ACC112 (cell line): ENCODE measurements at regions not wholly inside any gene's neighbourhood (a gene's known extent, or its start where the extent isn't known, plus 50 kb on each side); places are given as distances from the start of the nearest gene placed in this dataset.
"Not testable (repeated sequence)": the region's sequence is repeated elsewhere in the genome, so short reads cannot be mapped to it uniquely, and the experiment has no call there.

Experiments
- H2AFZ ChIP-seq: fragments of 200-600 bp; sonication (generic); one replicate; pipeline ENCODE4 v1.6.0; 2017; ENCODE audit warnings: antibody characterized with exemption, low read length; ENCODE audit not compliant: unreplicated experiment
- H3K27ac ChIP-seq: fragments of 200-600 bp; sonication (generic); 2 replicates; pipeline ENCODE4 v1.5.1; 2014; ENCODE audit warnings: low read depth, mild to moderate bottlenecking, antibody characterized with exemption, low read length, moderate library complexity
- H3K27me3 ChIP-seq: fragments of 200-600 bp; sonication (generic); 2 replicates; pipeline ENCODE4 v1.6.1; 2014; ENCODE audit warnings: mild to moderate bottlenecking, antibody characterized with exemption, low read length, moderate library complexity, mixed read lengths; ENCODE audit not compliant: insufficient read depth
- H3K36me3 ChIP-seq: fragments of 200-600 bp; sonication (generic); 2 replicates; pipeline ENCODE4 v1.6.1; 2016; ENCODE audit warnings: mild to moderate bottlenecking, antibody characterized with exemption, low read length, moderate library complexity, mixed read lengths; ENCODE audit not compliant: insufficient read depth
- H3K4me1 ChIP-seq: fragments of 200-600 bp; sonication (generic); one replicate; pipeline ENCODE4 v1.6.1; 2016; ENCODE audit warnings: low read length, mixed read lengths; ENCODE audit not compliant: insufficient read depth, unreplicated experiment, control insufficient read depth
- H3K4me3 ChIP-seq: fragments of 200-600 bp; sonication (generic); 2 replicates; pipeline ENCODE4 v1.5.1; 2014; ENCODE audit warnings: mild to moderate bottlenecking, low read depth, low read length
- H3K79me2 ChIP-seq: fragments of 200-600 bp; sonication (generic); one replicate; pipeline ENCODE4 v1.6.0; 2016; ENCODE audit warnings: low read length; ENCODE audit not compliant: control insufficient read depth, unreplicated experiment, insufficient read depth

DNA sequence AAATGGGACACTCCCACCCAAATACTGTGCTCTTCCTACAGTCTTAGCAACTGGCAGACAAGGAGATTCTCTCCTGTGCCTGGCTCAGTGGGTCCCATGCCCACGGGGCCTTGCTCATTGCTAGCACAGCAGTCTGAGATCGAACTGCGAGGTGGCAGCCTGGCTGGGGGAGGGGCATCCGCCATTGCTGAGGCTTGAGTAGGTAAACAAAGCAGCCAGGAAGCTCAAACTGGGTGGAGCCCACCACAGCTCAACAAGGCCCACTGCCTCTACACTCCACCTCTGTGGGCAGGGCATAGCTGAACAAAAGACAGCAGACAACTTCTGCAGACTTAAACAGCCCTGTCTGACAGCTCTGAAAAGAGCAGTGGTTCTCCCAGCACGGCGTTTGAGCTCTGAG, 174.8 kb downstream of the COL12A1 start:
- H3K36me3 ChIP-seq, H3K27me3 ChIP-seq, H2AFZ ChIP-seq, H3K79me2 ChIP-seq, H3K4me3 ChIP-seq, H3K4me1 ChIP-seq, H3K27ac ChIP-seq: not testable (repeated sequence)

DNA sequence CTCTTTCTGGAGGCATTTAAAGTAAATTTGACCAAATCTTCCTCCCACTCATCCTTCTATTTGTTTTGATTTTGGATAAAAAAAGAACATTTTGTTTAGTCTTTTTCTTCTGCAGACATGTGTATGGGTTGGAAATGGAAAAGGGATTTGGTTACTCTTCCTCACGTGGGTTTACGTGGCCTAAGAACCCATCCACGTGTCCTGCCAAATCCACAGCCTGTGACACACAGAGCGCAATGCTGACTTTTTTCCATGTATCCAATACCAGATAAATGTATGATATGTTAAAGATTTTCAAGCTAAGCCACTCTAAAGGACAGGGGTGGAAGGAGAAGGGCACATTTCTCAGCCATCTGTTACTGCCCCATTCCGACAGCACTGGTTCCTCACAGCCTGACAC, 176.5 kb downstream of the COL12A1 start:
- Histone ChIP-seq H2AFZ (no peak overlapping the region), H3K27me3 (no peaks in the 10 kb centered on the region), H3K4me3 (no peak overlapping the region), H3K4me1 (peaks cover 9% of the 10 kb centered on the region), H3K27ac (no peak overlapping the region), H3K79me2 (no peaks in the 10 kb centered on the region), H3K36me3 (no peaks in the 10 kb centered on the region)

DNA sequence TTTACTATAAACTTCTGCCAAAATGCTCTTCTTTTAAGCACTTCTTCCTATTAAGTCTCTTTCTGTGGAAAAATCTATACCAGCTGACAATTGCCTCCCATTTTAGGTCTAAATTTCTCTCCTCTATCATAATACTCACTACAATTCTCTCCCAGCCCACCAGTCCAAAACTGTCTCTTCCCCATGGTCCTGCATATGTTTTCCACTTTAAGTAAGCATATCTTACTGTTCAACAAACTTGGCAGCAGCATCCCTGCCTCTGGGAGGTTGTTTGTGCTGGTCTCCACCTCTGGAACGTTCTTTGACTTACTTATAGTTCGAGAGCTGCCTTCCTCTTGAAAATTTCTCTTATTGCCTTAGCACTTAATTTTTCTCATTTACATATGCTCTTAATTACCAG, 180.5 kb downstream of the COL12A1 start:
- Histone ChIP-seq H3K79me2 (no peaks in the 10 kb centered on the region), H3K4me3 (no peak overlapping the region), H3K27me3 (no peaks in the 10 kb centered on the region), H2AFZ (peak overlapping the region; percentile 7), H3K36me3 (no peaks in the 10 kb centered on the region), H3K4me1 (peaks cover 22% of the 10 kb centered on the region), H3K27ac (no peak overlapping the region)

DNA sequence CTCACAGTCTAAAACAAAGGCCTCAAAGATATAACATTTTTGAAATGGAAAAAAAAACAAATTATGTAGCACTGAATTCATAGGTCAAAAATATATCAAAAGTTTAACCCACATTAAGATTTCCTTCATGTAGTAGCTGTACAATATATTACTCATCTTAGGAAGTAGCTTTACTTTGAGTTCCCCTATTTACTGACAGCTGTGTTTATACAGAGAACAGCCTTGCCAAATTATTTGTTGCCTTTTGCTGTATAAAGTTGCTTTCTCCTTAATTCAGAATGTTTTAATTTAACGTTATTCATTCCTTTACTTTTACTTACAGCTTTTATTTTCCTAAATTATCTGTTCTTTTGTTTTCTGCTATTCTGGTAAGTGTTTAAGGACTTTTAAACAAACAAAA, 181.0 kb downstream of the COL12A1 start:
- peak overlapping the region; percentile 7 for H2AFZ ChIP-seq
- H3K36me3 ChIP-seq = no peaks in the 10 kb centered on the region
- H3K27me3 ChIP-seq = no peaks in the 10 kb centered on the region
- peaks cover 22% of the 10 kb centered on the region for H3K4me1 ChIP-seq
- H3K79me2 ChIP-seq = no peaks in the 10 kb centered on the region
- H3K4me3 ChIP-seq = no peak overlapping the region
- no peak overlapping the region for H3K27ac ChIP-seq

DNA sequence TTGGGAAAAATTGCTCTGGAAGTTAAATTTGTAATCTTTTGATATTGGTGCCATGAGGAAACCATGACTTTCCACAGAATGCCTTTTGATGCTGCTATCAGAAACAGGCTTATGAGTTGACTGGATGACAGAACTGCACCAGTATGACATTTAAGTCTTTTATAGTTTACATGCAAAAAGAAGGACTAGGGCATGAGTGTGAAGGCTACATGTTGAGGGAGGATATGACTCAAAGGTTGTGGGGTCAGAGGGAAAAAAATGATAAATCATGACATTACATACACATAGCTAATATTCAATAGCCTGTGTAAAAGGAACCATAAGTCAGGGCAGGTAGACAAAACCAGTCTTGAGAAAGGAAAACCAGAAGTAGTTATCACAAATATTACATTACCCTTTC, 182.2 kb downstream of the COL12A1 start:
- no peak overlapping the region for H3K4me3 ChIP-seq
- H3K36me3 ChIP-seq = no peaks in the 10 kb centered on the region
- peaks cover 22% of the 10 kb centered on the region for H3K4me1 ChIP-seq
- H3K27ac ChIP-seq = no peak overlapping the region
- H3K79me2 ChIP-seq = no peaks in the 10 kb centered on the region
- H3K27me3 ChIP-seq = no peaks in the 10 kb centered on the region
- no peak overlapping the region for H2AFZ ChIP-seq

GRCh38 chr6:75020971-75021370, 184.9 kb downstream of the COL12A1 start:
- Histone ChIP-seq H3K4me1 (peaks cover 22% of the 10 kb centered on the region), H3K79me2 (no peaks in the 10 kb centered on the region), H3K36me3 (no peaks in the 10 kb centered on the region), H3K27ac (no peak overlapping the region), H2AFZ (no peak overlapping the region), H3K27me3 (no peaks in the 10 kb centered on the region), H3K4me3 (no peak overlapping the region)

DNA sequence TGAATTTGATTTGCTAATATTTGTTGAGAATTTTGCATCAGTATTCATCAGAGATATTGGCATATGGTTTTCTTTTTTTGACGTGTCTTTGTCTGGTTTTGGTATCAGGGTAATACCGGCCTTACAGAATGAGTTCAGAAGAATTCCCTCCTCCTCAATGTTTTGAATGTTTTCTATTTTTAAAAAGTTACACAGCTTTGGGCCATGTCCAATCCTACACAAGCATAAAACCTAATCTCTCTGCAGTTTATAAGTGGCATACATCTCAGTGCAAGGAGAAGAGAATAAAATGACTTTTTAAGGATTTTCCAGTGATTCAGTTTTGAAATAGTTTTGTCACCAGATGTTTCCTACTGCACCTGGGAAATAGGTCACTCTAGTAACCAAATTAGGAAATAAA, 185.5 kb downstream of the COL12A1 start:
- Histone ChIP-seq H3K4me1 (peaks cover 22% of the 10 kb centered on the region), H3K79me2 (no peaks in the 10 kb centered on the region)

DNA sequence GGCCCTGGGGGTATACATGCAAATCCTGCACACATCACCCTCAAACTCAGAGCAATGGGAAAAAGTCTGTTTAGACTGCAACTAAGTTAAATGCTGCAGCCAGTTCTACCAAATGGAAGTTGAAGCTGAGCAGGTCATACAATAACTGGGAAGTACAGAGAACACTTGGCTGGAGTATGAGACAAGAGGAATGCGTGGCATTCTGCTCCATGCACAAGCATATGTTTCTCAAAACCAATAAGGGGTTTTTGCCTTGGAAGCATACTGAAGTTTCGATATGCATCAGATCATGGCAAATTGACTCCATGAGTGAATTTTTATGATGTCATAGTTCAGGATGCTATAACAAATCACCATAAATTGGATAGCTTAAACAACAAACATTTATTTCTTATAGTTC, 193.8 kb downstream of the COL12A1 start:
- Histone ChIP-seq H3K4me3 (no peak overlapping the region), H3K4me1 (no peaks in the 10 kb centered on the region), H2AFZ (no peak overlapping the region), H3K79me2 (no peaks in the 10 kb centered on the region), H3K27ac (no peak overlapping the region), H3K27me3 (0 out of 2 replicates have a peak, but pooled peaks cover 4% of the 10 kb centered on the region), H3K36me3 (no peaks in the 10 kb centered on the region)

More for the DNA sequence above, 185.5 kb downstream of the COL12A1 start:
- H3K27ac ChIP-seq = no peak overlapping the region
- H3K27me3 ChIP-seq = no peaks in the 10 kb centered on the region
- H3K4me3 ChIP-seq = no peak overlapping the region
- no peak overlapping the region for H2AFZ ChIP-seq
- no peaks in the 10 kb centered on the region for H3K36me3 ChIP-seq

- H3K79me2 ChIP-seq, H3K4me1 ChIP-seq, H3K36me3 ChIP-seq, H2AFZ ChIP-seq, H3K4me3 ChIP-seq, H3K27ac ChIP-seq, H3K27me3 ChIP-seq: not testable (repeated sequence)
Observed at GRCh38 chr6:75003984-75004383, 201.9 kb downstream of the COL12A1 start.

DNA sequence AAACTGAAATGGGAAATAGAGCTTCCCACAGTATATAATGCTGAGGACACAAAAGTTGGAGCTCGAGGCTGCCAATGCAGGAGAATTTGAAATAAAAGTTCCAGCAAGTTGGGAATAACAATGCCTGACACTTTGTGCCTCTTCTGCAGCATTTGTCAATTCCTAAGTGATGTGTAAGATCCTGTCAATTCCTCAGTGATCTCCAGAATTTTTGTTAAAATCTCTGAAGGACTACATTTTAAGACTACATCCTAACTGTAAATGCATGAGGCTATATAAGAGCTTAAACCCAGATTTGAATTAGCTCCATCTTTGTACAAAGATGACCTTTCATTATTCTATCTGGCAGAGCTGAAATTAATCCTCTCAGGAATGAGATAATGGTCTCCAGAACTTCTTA, 208.2 kb downstream of the COL12A1 start:
- Histone ChIP-seq H3K36me3 (no peaks in the 10 kb centered on the region), H3K4me3 (no peak overlapping the region), H3K79me2 (no peaks in the 10 kb centered on the region), H3K4me1 (no peaks in the 10 kb centered on the region), H3K27ac (no peak overlapping the region), H2AFZ (no peak overlapping the region), H3K27me3 (no peaks in the 10 kb centered on the region)

DNA sequence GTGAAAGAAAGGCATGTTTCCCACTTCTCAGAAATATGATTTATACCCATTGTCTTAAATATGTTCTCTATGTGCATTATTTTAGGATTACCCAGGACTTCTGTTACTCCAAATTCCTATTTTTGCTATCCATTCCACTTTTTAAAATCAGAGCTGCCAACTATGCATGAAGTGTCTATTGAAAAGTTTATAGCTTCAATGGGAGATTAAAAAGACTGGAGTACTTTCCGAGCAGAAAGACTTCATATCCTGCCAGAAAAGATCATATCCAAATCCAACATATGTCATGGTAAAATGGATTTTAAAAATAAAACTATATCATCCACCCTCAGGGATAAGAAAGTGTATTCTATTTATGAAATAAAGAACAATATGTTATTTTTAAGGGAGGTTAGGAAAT, 212.7 kb downstream of the COL12A1 start:
- Histone ChIP-seq H3K4me1 (peaks cover 10% of the 10 kb centered on the region), H3K27me3 (no peaks in the 10 kb centered on the region), H3K36me3 (no peaks in the 10 kb centered on the region), H3K79me2 (no peaks in the 10 kb centered on the region), H3K27ac (no peak overlapping the region), H2AFZ (no peak overlapping the region), H3K4me3 (no peak overlapping the region)
